Stomach smooth muscle (tissue), 2 donors: ENCODE measurements at regions not wholly inside any gene's neighbourhood (a gene's known extent, or its start where the extent isn't known, plus 50 kb on each side); places are given as distances from the start of the nearest gene placed in this dataset.
A peak's percentile ranks its signal among the peaks of the same experiment; 100 is the strongest.

Experiments used
- H3K27ac ChIP-seq: one replicate; pipeline ENCODE4 v1.7.0; 2013; ENCODE audit warnings: mild to moderate bottlenecking, low read length, inconsistent platforms
- H3K27me3 ChIP-seq, 2 donors: one replicate each; pipeline ENCODE4 v1.7.0; 2013; ENCODE audit warnings: low read length in 2 of 2; ENCODE audit not compliant: insufficient read depth in 2 of 2, control insufficient read depth in 1 of 2
- H3K36me3 ChIP-seq, 2 donors: one replicate each; pipeline ENCODE4 v1.7.0; 2013; ENCODE audit warnings: low read length in 2 of 2; ENCODE audit not compliant: control insufficient read depth in 2 of 2, insufficient read depth in 2 of 2
- H3K4me1 ChIP-seq: one replicate; pipeline ENCODE4 v1.7.0; 2013; ENCODE audit warnings: low read length; ENCODE audit not compliant: control insufficient read depth, insufficient read depth
- H3K4me3 ChIP-seq, 2 donors: one replicate each; pipeline ENCODE4 v1.7.0; 2013; ENCODE audit warnings: low read length in 2 of 2
- H3K9ac ChIP-seq, 2 donors: one replicate each; pipeline ENCODE4 v1.7.0; 2013; ENCODE audit warnings: low read length in 2 of 2, mild to moderate bottlenecking in 1 of 2
- H3K9me3 ChIP-seq, 2 donors: one replicate each; pipeline ENCODE4 v1.7.0; 2013; ENCODE audit warnings: low read length in 2 of 2; ENCODE audit not compliant: control insufficient read depth in 2 of 2
- donor health status: healthy.
- donor health status: Pancreatic carcinoma.

- Histone ChIP-seq H3K27me3 (peaks cover 0 to 3% of the 10 kb centered on the region in 2 donors), H3K9me3 (peaks cover 0 to 3% of the 10 kb centered on the region in 2 donors), H3K9ac (no peak overlapping the region), H3K36me3 (no peaks in the 10 kb centered on the region), H3K27ac (no peak overlapping the region), H3K4me3 (no peak overlapping the region), H3K4me1 (no peaks in the 10 kb centered on the region)
Measured at GRCh38 chr17:14933676-14934075, 331.4 kb downstream of the PMP22 start.

- Histone ChIP-seq H3K27ac (no peak overlapping the region), H3K36me3 (no peaks in the 10 kb centered on the region), H3K9ac (no peak overlapping the region), H3K27me3 (peaks cover 0 to 3% of the 10 kb centered on the region in 2 donors), H3K4me1 (no peaks in the 10 kb centered on the region), H3K4me3 (no peak overlapping the region), H3K9me3 (peaks cover 0 to 6% of the 10 kb centered on the region in 2 donors)
Measured at GRCh38 chr17:14926526-14927122, 338.5 kb downstream of the PMP22 start.

GRCh38 chr17:14926073-14926472 lies 339.1 kb downstream of the PMP22 start:
- Histone ChIP-seq H3K27ac (no peak overlapping the region), H3K9ac (no peak overlapping the region)

GRCh38 chr17:14925498-14925897 lies 339.6 kb downstream of the PMP22 start:
- no peaks in the 10 kb centered on the region for H3K36me3 ChIP-seq
- no peak overlapping the region for H3K4me3 ChIP-seq

More at GRCh38 chr17:14926073-14926472, 339.1 kb downstream of the PMP22 start:
- Histone ChIP-seq H3K4me3 (no peak overlapping the region), H3K4me1 (no peaks in the 10 kb centered on the region), H3K36me3 (no peaks in the 10 kb centered on the region), H3K9me3 (peaks cover 0 to 6% of the 10 kb centered on the region in 2 donors), H3K27me3 (peaks cover 0 to 3% of the 10 kb centered on the region in 2 donors)

GRCh38 chr17:14923981-14924380 lies 341.1 kb downstream of the PMP22 start:
- peaks cover 0 to 6% of the 10 kb centered on the region in 2 donors for H3K9me3 ChIP-seq
- H3K27me3 ChIP-seq, result peaks cover 0 to 2% of the 10 kb centered on the region in 2 donors
- no peak overlapping the region for H3K4me3 ChIP-seq
- no peak overlapping the region for H3K27ac ChIP-seq
- H3K36me3 ChIP-seq, result no peaks in the 10 kb centered on the region
- no peaks in the 10 kb centered on the region for H3K4me1 ChIP-seq
- no peak overlapping the region for H3K9ac ChIP-seq

More at GRCh38 chr17:14925498-14925897, 339.6 kb downstream of the PMP22 start:
- no peaks in the 10 kb centered on the region for H3K4me1 ChIP-seq
- peaks cover 0 to 3% of the 10 kb centered on the region in 2 donors for H3K27me3 ChIP-seq
- H3K9ac ChIP-seq, result no peak overlapping the region
- H3K27ac ChIP-seq, result no peak overlapping the region
- H3K9me3 ChIP-seq, result peaks cover 0 to 6% of the 10 kb centered on the region in 2 donors

GRCh38 chr17:14922411-14922810 lies 342.7 kb downstream of the PMP22 start:
- Histone ChIP-seq H3K9me3 (peaks cover 0 to 6% of the 10 kb centered on the region in 2 donors), H3K4me3 (no peak overlapping the region), H3K9ac (no peak overlapping the region), H3K36me3 (no peaks in the 10 kb centered on the region), H3K4me1 (peaks cover 5% of the 10 kb centered on the region), H3K27me3 (no peaks in the 10 kb centered on the region), H3K27ac (peak overlapping the region; percentile 7)

GRCh38 chr17:14921936-14922335 lies 343.2 kb downstream of the PMP22 start:
- Histone ChIP-seq H3K36me3 (no peaks in the 10 kb centered on the region), H3K9ac (no peak overlapping the region), H3K4me1 (peaks cover 5% of the 10 kb centered on the region), H3K27ac (peak overlapping the region; percentile 7), H3K9me3 (peaks cover 0 to 6% of the 10 kb centered on the region in 2 donors), H3K4me3 (peak overlapping the region in 1 of 2 donors; percentile 41), H3K27me3 (no peaks in the 10 kb centered on the region)

- Histone ChIP-seq H3K4me1 (peaks cover 5% of the 10 kb centered on the region), H3K9me3 (peaks cover 0 to 6% of the 10 kb centered on the region in 2 donors), H3K9ac (no peak overlapping the region), H3K4me3 (no peak overlapping the region), H3K36me3 (no peaks in the 10 kb centered on the region), H3K27ac (no peak overlapping the region), H3K27me3 (no peaks in the 10 kb centered on the region)
Measured at GRCh38 chr17:14919631-14920213, 345.4 kb downstream of the PMP22 start.

GRCh38 chr17:14919094-14919493 lies 346.0 kb downstream of the PMP22 start:
- Histone ChIP-seq H3K9ac (no peak overlapping the region), H3K36me3 (no peaks in the 10 kb centered on the region), H3K27me3 (no peaks in the 10 kb centered on the region), H3K9me3 (peaks cover 0 to 6% of the 10 kb centered on the region in 2 donors), H3K4me1 (peaks cover 5% of the 10 kb centered on the region), H3K27ac (no peak overlapping the region), H3K4me3 (no peak overlapping the region)

GRCh38 chr17:14918540-14918939 lies 346.6 kb downstream of the PMP22 start:
- Histone ChIP-seq H3K4me3 (no peak overlapping the region), H3K9ac (no peak overlapping the region), H3K27me3 (no peaks in the 10 kb centered on the region), H3K36me3 (no peaks in the 10 kb centered on the region), H3K4me1 (peaks cover 5% of the 10 kb centered on the region), H3K27ac (no peak overlapping the region), H3K9me3 (peaks cover 0 to 6% of the 10 kb centered on the region in 2 donors)

- H3K27me3 ChIP-seq, result no peaks in the 10 kb centered on the region
- H3K36me3 ChIP-seq, result no peaks in the 10 kb centered on the region
- no peak overlapping the region for H3K4me3 ChIP-seq
- no peak overlapping the region for H3K27ac ChIP-seq
- no peak overlapping the region for H3K9ac ChIP-seq
- no peaks in the 10 kb centered on the region for H3K4me1 ChIP-seq
- no peaks in the 10 kb centered on the region for H3K9me3 ChIP-seq
Measured at GRCh38 chr17:14910916-14911315, 354.2 kb downstream of the PMP22 start.
